Suppressor macrophage (primary cell): ENCODE measurements at regions not wholly inside any gene's neighbourhood (a gene's known extent, or its start where the extent isn't known, plus 50 kb on each side); places are given as distances from the start of the nearest gene placed in this dataset.

Experiments
- DNase-seq, 4 experiments: peaks; one replicate each; pipeline ENCODE4 v3.0.0-alpha.2; 2020 to 2022

- DNase-seq: no peak
These were observed 707.4 kb upstream of the CHORDC1 start for GRCh38 chr11:90930252-90930651.

DNA sequence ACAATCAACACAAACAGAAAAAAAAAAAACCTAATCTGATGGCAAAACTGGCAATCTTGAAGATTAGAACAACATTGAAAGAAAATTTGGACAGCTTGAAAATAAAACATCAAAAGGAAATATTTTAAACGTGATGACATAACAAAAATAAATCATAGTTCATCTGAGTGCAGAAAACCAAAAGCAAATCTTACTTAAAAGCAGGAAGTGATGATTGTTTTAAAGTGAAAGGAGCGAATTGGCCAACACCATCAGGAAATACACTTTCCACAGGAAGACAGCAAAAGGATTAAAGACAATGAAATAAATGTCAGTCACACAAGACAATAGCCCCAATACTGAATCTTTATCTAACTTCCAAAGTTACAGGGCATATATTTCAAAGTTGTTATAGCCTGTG is 696.5 kb upstream of the CHORDC1 start:
- DNase-seq: no peak

- no peak for DNase-seq
These were observed 693.9 kb upstream of the CHORDC1 start for GRCh38 chr11:90916706-90917105.

GRCh38 chr11:90913131-90913668 is 690.4 kb upstream of the CHORDC1 start:
- DNase-seq: no peak

GRCh38 chr11:90912631-90913030 is 689.8 kb upstream of the CHORDC1 start:
- no peak for DNase-seq

DNA sequence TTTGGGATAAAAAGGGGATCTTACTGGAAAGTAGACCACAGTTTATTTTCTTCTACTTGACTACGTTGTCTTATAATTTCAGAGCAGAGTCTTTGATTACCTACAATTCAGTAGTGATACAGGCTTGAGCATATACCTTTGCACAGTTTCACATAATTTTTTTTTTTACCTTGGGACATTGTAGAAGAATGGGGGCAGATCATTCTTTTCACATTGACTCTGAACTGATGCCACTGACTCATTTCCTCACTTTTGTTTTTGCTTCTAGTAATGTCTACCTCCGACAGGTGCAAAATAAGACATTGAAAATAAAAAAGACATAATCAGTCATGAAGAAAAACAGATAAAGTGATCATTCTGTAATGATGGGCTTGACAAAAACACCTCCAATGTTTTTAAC is 688.3 kb upstream of the CHORDC1 start:
- DNase-seq: no peak

GRCh38 chr11:90908074-90908473 is 685.2 kb upstream of the CHORDC1 start:
- DNase-seq: no peak

DNA sequence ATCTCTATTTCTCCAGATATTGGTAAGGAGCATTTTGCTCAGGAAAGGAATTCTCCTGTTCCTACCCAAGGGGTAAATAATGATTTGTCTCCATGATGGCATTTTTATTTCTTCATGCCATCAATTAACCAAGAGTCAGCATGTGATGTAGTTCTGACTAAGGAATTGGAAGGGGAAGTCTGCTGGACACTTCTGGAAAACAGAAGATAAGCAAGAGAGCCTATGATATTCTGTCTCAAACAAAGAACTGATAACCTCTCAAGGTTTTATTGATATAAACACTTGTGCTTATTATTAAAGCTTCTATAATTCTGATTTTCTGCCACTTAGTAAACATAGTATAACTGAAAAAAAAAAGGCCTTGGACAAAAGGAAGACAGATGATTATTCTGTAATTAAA is 673.0 kb upstream of the CHORDC1 start:
- DNase-seq: no peak

DNA sequence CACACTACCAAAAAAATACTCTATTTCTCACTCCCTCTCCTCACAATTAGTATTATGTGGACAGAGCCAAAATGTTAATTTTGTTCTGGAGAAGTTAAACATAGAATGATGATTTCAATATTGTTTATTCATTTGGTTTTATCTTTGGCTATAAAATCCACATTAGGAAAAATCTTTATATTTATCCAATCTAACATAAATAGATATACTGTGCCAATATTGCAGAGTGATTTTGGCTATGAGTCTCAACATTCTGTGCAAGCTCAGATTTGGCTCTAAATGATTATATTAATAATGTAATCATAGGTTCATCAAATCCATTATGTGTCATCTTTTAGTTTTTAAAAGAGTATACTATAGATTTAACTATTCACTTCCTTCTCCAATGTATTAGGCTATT is 667.5 kb upstream of the CHORDC1 start:
- no peak for DNase-seq

GRCh38 chr11:90884181-90884580 is 661.3 kb upstream of the CHORDC1 start:
- DNase-seq: no peak

DNA sequence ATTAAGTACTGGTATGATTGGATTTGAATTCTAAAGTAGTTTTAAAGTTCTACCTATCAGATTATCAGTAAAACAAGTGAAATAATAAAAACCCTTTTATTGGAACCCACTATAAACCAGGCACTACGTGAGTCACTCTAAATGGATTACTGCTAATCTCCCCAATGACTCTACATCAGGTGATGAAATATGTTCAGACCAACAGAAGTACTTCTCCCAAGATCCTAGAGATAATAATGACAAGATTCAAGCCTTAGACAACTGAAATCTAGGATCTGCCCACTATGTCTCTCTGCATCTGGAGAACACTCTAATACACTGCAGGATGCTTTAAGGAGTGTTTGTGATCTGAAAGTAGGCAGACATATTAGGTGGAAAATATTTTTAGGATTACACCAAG is 652.1 kb upstream of the CHORDC1 start:
- DNase-seq: no peak

GRCh38 chr11:90874281-90874680 is 651.4 kb upstream of the CHORDC1 start:
- no peak for DNase-seq

GRCh38 chr11:90867416-90867815 is 644.6 kb upstream of the CHORDC1 start:
- no peak for DNase-seq

GRCh38 chr11:90856790-90857189 is 633.9 kb upstream of the CHORDC1 start:
- DNase-seq: no peak

GRCh38 chr11:90855531-90855930 is 632.7 kb upstream of the CHORDC1 start:
- no peak for DNase-seq

DNA sequence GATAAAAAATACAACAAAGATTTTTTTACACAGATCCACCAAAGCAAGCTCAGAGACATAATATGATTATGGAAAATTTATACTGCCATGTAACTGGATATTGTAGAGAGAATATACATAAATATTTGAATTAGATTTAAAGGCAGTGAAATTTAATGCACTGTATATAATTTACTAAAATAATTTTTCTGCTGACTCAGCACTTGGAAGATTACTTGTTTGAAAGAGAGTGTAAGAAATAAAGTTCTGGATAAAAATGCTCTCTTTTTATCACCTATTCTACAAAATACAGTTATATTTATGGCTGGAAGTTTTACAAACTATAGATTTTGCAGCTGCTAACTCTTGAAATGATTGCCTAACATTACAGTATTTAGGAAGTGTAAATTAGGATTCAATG is 628.3 kb upstream of the CHORDC1 start:
- no peak for DNase-seq

DNA sequence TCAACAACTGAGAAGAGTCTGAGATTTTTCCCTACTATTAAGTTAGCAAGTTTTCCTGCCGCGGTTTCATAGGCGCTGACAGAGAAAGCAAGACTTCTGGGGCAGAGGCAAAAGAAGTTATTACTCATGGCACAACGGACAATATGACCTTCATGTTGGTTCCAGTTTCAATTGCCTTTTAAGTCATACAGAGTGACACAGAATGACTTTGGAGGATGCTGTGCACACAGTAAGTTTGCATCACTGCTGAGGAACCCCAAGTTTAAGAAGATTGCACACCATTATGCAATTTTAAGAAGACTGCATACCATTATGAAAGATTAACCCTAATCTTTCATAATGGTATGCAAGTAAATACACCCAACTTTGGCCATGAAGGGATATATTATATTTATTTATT is 626.5 kb upstream of the CHORDC1 start:
- DNase-seq: no peak

- no peak for DNase-seq
These were observed 624.5 kb upstream of the CHORDC1 start for GRCh38 chr11:90847268-90847886.

- DNase-seq: no peak
These were observed 623.8 kb upstream of the CHORDC1 start for GRCh38 chr11:90846628-90847027.

DNA sequence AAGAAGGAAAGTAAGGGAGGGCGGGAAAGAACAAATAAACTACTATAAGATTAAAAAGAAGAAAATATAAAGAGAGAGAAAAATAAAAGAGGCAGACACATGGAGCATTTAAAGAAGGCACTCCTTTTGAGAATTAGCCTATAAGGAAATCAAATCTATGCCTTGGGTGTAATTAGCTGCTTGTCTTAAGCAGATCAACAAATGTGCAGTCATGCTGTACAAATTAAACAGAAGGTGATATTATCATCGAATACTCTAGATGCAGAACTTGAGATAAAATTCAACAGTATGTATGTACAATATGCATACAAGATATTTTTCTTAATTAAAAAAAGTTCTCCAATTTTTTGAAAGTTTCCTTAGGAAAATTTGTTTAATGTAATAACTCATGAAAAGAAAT is 623.0 kb upstream of the CHORDC1 start:
- DNase-seq: no peak

DNA sequence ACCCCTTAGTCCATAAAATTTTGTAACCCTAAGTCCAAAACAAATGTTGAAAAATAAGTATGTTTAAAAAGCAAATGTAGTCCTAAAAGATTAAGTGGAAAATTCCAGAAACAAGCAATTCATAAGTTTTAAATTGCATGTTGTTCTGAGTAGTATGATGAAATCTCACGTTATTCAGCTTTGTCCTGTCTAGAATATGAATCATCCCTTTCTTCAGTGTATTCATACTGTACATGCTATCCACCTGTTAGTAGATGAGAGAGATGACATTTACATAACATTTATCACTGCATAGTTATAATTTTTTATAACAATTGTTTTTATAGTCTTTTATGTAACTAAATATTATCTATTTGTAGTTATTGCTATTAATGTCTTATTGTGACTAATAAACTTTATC is 622.3 kb upstream of the CHORDC1 start:
- DNase-seq: no peak

DNA sequence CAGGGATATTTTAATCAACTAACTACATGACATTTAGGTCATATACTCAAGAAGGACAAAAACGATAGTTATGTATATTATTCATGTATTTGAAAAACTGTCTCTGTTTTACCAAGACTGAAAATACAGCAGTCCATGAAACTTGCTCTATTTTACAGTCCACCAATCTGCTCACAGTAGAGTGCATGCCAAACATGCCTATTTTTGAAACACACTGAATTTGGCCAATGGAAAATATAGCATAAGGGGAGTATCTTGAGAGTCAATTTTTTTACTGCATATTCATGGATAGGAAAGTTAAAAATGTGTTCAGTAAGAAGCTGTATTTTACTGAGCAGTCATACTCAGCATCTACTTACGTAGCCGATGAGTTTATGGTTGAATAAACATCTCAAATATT is 621.2 kb upstream of the CHORDC1 start:
- DNase-seq: no peak

GRCh38 chr11:90842681-90843080 is 619.8 kb upstream of the CHORDC1 start:
- DNase-seq: no peak

DNA sequence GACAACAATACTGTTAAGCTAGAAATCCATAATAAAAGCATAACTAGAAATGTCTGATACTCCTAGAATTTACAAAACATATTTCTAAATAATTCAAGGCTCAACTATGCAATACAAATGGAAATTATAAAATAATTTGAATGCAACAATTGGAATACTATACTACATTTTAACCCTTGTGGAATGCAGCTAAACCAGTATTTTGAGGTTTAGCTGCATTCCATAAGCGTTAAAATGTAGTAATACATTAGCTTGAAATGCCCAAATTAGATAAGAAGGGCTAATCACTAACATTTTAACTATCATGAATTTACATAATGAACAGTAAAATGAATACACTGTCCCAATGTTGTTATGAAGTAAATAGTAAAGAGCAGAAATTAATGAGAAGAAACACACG is 617.2 kb upstream of the CHORDC1 start:
- no peak for DNase-seq

GRCh38 chr11:90836031-90836430 is 613.2 kb upstream of the CHORDC1 start:
- DNase-seq: no peak
